ENCODE measurements at regions not wholly inside any gene's neighbourhood (a gene's known extent, or its start where the extent isn't known, plus 50 kb on each side); places are given as distances from the start of the nearest gene placed in this dataset.

GRCh38 chr3:176554264-176554663, 643.0 kb downstream of the TBL1XR1 start:
- Histone ChIP-seq H3K79me2 (ENCODE audit: insufficient read depth, low read length) (no peaks in the 10 kb centered on the region), H3K36me3 (replicated peaks in 1 of 2; ENCODE audit: control insufficient read depth in 1 of 2, insufficient read depth in 2 of 2, low read length in 2 of 2) (no peaks in the 10 kb centered on the region), H3K9ac (ENCODE audit: insufficient read depth, low read depth, low read length) (no peak overlapping the region), H3K4me2 (ENCODE audit: low read depth, low read length) (no peak overlapping the region), H2AFZ (ENCODE audit: low read length) (no peak overlapping the region), H3K27me3 (ENCODE audit: control insufficient read depth in 1 of 2, insufficient read depth in 2 of 2, low read length in 2 of 2) (no peaks in the 10 kb centered on the region), H3K4me1 (ENCODE audit: insufficient read depth, low read length) (no peaks in the 10 kb centered on the region), H3K27ac (ENCODE audit: extremely low read length, insufficient read depth, low read length) (no peak overlapping the region), H3K9me3 (ENCODE audit: low read length) (no peaks in the 10 kb centered on the region), H3K4me3 (replicated peaks in 1 of 3; ENCODE audit: insufficient read depth in 1 of 3, low read depth in 2 of 3, low read length in 3 of 3) (no peak overlapping the region), H4K20me1 (ENCODE audit: insufficient read depth, low read length) (no peaks in the 10 kb centered on the region)
- BruUV-seq (replicated peaks), result no TSS peak
- ChIA-PET CTCF (ENCODE audit: low intra/inter-chr PET ratio, low total read pairs) (no interaction called here), POLR2A (no interaction called here)
- FAIRE-seq (no peak), DNase-seq (ENCODE audit: low spot score) (no peak), ATAC-seq (no peak)
- WGBS (ENCODE audit: low lambda C conversion rate), result 0% methylated on average over 2 of the region's 2 CpGs
- in situ Hi-C loops (cut with HindIII; ENCODE audit: extremely low pct_ligation_motif_present, low pct_unique_long_range_greater_than_20kb), result no loop called here
- intact Hi-C loops (cut with micrococcal nuclease; ENCODE audit: unreplicated experiment), result no loop called here
- no peak for TF ChIP-seq ZNF20 (CRISPR knock-in tag; IDR thresholded peaks at IDR 0.05)
- TF ChIP-seq HMGA1 (CRISPR knock-in tag; conservative IDR thresholded peaks at IDR 0.05), result no peak
- TF ChIP-seq, protein P1, sequence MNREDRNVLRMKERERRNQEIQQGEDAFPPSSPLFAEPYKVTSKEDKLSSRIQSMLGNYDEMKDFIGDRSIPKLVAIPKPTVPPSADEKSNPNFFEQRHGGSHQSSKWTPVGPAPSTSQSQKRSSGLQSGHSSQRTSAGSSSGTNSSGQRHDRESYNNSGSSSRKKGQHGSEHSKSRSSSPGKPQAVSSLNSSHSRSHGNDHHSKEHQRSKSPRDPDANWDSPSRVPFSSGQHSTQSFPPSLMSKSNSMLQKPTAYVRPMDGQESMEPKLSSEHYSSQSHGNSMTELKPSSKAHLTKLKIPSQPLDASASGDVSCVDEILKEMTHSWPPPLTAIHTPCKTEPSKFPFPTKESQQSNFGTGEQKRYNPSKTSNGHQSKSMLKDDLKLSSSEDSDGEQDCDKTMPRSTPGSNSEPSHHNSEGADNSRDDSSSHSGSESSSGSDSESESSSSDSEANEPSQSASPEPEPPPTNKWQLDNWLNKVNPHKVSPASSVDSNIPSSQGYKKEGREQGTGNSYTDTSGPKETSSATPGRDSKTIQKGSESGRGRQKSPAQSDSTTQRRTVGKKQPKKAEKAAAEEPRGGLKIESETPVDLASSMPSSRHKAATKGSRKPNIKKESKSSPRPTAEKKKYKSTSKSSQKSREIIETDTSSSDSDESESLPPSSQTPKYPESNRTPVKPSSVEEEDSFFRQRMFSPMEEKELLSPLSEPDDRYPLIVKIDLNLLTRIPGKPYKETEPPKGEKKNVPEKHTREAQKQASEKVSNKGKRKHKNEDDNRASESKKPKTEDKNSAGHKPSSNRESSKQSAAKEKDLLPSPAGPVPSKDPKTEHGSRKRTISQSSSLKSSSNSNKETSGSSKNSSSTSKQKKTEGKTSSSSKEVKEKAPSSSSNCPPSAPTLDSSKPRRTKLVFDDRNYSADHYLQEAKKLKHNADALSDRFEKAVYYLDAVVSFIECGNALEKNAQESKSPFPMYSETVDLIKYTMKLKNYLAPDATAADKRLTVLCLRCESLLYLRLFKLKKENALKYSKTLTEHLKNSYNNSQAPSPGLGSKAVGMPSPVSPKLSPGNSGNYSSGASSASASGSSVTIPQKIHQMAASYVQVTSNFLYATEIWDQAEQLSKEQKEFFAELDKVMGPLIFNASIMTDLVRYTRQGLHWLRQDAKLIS (CRISPR knock-in tag; IDR thresholded peaks at IDR 0.05), result no peak
- no peak for TF ChIP-seq GABPB1 (CRISPR knock-in tag; IDR thresholded peaks at IDR 0.05)
- TF ChIP-seq HMG20A (CRISPR knock-in tag; IDR thresholded peaks at IDR 0.05; ENCODE audit: borderline replicate concordance), result no peak
- TF ChIP-seq KLF16 (CRISPR knock-in tag; IDR thresholded peaks at IDR 0.05), result no peak
- TF ChIP-seq, protein P2, sequence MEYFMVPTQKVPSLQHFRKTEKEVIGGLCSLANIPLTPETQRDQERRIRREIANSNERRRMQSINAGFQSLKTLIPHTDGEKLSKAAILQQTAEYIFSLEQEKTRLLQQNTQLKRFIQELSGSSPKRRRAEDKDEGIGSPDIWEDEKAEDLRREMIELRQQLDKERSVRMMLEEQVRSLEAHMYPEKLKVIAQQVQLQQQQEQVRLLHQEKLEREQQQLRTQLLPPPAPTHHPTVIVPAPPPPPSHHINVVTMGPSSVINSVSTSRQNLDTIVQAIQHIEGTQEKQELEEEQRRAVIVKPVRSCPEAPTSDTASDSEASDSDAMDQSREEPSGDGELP (IDR thresholded peaks at IDR 0.05; ENCODE audit: borderline replicate concordance, low read depth), result no peak
- TF ChIP-seq DPF2 (CRISPR knock-in tag; IDR thresholded peaks at IDR 0.05; ENCODE audit: borderline replicate concordance, low read depth), result no peak
- TF ChIP-seq TMF1 (CRISPR knock-in tag; IDR thresholded peaks at IDR 0.05; ENCODE audit: low read depth), result no peak
- TF ChIP-seq ELF3 (CRISPR knock-in tag; IDR thresholded peaks at IDR 0.05), result no peak
- TF ChIP-seq MIER2 (CRISPR knock-in tag; IDR thresholded peaks at IDR 0.05), result no peak
- TF ChIP-seq ZBTB3 (CRISPR knock-in tag; IDR thresholded peaks at IDR 0.05; ENCODE audit: borderline replicate concordance, low read depth), result no peak
- no peak for TF ChIP-seq ZXDC (CRISPR knock-in tag; IDR thresholded peaks at IDR 0.05)
- no peak for TF ChIP-seq KDM1A (CRISPR knock-in tag; IDR thresholded peaks at IDR 0.05)
- TF ChIP-seq, protein P3, sequence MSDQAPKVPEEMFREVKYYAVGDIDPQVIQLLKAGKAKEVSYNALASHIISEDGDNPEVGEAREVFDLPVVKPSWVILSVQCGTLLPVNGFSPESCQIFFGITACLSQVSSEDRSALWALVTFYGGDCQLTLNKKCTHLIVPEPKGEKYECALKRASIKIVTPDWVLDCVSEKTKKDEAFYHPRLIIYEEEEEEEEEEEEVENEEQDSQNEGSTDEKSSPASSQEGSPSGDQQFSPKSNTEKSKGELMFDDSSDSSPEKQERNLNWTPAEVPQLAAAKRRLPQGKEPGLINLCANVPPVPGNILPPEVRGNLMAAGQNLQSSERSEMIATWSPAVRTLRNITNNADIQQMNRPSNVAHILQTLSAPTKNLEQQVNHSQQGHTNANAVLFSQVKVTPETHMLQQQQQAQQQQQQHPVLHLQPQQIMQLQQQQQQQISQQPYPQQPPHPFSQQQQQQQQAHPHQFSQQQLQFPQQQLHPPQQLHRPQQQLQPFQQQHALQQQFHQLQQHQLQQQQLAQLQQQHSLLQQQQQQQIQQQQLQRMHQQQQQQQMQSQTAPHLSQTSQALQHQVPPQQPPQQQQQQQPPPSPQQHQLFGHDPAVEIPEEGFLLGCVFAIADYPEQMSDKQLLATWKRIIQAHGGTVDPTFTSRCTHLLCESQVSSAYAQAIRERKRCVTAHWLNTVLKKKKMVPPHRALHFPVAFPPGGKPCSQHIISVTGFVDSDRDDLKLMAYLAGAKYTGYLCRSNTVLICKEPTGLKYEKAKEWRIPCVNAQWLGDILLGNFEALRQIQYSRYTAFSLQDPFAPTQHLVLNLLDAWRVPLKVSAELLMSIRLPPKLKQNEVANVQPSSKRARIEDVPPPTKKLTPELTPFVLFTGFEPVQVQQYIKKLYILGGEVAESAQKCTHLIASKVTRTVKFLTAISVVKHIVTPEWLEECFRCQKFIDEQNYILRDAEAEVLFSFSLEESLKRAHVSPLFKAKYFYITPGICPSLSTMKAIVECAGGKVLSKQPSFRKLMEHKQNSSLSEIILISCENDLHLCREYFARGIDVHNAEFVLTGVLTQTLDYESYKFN (CRISPR knock-in tag; conservative IDR thresholded peaks at IDR 0.05), result no peak
- TF ChIP-seq ZNF589 (CRISPR knock-in tag; conservative IDR thresholded peaks at IDR 0.05), result no peak
